GM19372 (cell line): ENCODE measurements at regions not wholly inside any gene's neighbourhood (a gene's known extent, or its start where the extent isn't known, plus 50 kb on each side); places are given as distances from the start of the nearest gene placed in this dataset.

Experiments
- ATAC-seq: cut with Tn5 transposase; IDR thresholded peaks from one replicate; pipeline ENCODE4 v1.9.1; 2021; ENCODE audit warnings: mild to moderate bottlenecking, low read depth, moderate library complexity; ENCODE audit not compliant: unreplicated experiment

DNA sequence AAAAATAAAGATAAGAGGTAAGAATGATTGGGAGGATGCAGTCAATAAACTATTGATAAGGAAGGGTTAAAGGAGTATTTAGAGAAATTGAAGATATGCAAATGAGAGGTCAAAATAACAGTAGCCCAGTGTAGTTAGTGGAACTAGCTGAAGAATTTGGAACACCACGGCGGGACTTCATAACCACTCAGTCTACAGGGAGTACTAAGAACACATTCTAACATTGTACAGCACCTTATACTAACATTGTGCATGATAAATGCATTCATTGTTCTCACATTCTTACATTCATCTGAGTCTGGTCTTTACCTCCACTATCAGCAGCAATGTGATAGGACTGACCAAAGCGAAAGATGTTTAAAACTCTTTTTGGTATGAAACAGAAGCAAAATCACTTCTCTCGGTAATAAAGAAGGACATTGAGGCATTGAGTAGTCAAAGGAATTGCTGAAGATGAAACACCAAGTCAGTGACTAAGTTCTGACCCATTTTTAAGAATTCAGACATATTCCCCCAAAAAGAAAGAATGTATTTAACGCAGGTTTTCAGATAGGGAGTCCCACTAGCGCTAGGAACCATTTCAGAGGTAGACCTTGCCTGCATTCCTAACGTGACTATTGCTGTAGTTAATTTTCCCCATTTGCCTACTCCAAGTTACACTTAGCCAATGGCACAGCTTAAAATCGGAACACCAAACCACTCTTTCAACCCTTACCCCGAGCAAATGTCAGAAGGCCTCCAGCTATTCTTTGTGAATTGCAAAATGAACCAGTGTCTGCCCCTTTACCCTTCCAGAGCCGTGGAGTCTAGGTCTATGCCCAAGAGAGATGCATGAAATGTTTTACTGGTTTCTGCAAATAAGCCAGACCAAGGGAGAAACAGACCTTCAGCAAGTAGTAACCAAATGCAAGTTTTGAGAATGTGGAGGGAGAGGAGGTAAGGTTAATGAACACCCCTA lies 108.8 kb upstream of the IRF2BP2 start:
- ATAC-seq = no peak

DNA sequence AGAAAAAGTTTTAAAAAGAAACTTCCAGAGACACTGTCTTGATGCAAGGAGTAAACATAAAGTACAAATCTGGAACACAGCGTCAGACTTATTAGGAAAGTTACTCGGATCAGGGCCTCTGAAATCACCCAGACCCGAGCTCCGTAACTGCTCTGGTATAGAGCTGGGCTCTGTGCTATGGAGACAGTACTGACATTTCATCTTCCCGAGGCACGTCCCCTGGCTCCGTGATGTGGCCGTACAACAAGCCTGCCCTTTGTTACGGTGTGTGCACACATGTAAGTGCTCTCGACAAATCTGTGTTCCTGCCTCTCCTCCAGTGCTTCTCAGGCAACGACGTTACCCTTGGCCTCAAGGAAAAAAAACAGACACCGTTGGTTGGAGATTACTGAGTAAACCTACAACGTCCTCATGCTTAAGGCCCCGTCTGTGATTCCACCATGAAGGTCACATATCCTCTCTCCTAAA lies 107.0 kb upstream of the IRF2BP2 start:
- ATAC-seq = no peak

DNA sequence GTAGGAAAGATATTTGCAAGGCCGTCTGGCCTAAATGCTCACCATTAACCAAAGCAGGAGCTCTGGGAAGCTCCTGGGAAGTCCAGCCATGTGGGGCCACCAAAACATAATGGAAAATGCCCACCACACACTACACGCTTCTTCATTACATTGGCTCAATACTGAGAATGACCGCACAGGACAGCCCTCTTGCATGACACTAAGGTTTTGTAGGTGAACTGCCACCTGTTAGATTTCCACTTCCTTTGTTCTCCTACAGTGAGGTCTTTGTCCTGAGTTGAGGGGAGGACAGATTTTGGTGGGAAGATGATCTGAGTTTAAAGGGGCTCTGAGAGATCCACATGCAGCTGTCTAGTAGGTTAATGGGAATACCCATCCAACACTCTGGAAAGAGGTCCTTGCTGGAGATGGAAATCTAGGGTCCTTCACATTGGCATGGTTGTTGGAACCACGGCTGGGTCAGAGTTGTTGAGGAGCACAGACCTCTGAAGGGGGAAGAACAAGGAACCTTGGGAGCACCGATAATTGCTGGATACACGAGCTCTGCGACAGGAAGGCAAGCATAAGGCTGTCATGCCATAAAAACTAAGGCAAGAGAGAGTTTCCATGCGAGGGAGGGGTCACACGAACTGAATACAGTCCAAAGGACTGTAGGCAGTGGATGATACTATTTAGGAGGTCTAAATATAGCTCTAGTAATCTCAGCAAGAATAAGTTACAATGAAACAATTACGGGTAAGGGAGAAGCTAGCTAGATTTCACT lies 105.5 kb upstream of the IRF2BP2 start:
- no peak for ATAC-seq

- no peak for ATAC-seq
Measured at GRCh38 chr1:234713859-234714258, 103.9 kb upstream of the IRF2BP2 start.

DNA sequence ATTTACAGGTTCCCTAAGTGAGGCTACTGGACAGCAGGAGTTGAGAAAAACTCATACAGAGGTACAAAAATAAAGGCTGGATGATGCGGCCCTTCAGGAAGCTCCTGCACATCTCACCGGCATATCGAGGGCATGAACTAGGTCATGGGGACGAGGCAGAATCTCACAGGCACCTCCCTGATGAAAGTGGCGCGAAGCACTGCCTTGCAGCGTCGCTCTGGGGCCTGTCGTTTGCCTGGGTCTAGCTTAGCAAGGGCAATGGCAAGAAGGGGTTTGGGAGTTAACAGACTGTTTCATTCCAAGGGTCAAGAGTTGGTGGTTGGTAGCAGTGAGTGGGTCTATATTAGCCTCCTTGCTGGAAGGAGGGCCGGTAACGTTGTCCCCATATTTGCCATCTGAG lies 103.5 kb upstream of the IRF2BP2 start:
- no peak for ATAC-seq

GRCh38 chr1:234712891-234713305 lies 102.9 kb upstream of the IRF2BP2 start:
- ATAC-seq = no peak

DNA sequence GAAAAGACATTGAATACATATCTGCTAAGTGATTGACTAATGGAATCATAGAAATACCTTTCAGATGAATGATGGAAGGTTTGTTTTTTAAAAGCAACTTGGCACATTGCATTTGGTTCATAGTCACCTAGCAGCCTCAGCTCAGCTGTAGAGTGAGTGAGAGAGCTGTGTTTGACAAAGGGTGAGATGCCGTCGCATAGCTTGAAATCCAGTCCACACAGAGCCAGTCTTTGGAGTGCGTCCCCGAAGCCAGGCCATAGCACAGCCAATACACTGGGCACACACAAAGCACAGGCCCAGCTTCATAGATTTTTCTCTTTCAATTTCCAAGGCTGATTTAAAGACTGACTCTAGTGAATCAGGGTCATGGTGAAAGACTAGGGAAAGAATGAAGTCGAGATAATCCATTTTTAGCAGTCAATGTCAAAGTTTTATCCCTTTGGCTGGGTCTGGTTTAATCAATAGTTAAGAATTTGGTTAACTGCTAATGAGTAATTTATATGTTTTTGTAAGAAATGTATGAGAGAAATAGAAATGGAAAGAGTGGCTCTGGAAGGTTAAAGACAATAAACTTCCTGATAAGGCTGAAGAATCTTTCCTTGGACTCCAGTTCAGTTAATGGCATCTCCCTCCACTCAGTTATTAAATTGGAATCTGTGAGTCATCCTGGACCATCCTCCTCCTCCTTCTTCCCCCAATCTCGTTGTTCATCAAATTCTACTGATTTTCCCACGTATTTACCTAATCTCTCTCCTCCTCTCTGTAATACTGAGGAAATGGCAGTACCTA lies 101.2 kb upstream of the IRF2BP2 start:
- no peak for ATAC-seq

DNA sequence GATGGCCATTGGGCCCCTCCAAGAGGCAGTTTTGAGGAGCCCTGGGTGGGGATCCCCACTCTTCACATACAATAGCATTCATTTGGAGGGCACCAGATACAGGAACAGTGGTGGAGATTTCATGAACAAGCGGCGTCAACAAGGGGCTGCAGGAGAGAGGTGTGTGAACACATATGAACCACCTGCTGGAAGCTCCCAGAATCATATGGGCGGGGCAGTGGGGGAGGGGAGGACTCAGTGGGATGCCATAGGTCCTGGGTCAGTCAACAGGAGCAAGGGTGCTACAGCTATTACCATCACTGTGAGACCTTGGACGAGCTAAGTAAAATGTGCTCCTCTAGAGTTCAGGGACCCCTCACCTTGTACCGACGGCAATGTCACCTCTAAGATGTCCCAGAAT lies 100.4 kb upstream of the IRF2BP2 start:
- ATAC-seq = no peak

DNA sequence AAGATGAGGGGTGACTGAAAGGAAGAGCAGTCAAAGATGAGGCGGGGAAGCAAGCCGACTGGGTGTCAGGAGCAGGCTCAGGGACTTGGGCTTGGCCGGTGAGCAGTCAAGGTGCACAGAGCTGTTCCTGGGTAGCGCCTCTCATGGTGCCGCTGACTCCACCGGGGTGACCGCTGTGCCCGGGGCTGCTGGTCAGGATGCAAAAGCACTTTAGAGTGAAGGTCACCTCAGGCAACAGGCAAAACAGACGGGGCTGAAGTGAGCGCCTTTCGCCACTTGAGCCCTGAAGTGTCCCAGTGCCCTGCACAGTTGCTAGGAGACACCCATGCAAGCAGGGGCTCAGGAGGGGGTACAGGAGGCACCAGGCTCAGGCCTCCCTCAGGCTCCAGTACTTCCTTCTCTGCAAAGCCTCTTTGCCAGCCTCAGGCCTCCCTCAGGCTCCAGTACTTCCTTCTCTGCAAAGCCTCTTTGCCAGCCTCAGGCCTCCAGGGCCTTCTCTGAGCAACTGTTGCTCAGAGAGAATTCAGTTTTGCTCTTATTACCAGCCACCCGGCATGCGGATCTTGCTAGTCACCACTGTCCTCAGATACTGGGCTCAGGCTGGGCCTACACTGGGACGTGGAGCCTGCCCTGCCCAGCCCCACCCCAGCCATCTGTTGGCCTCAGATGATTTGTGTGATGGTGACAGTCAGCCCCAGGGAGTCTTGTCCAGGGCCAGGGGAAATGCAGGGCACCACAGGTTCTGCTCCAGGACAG lies 99.7 kb upstream of the IRF2BP2 start:
- ATAC-seq = no peak

- ATAC-seq = no peak
Measured at GRCh38 chr1:234708700-234709395, 98.9 kb upstream of the IRF2BP2 start.

GRCh38 chr1:234707641-234708040 lies 97.7 kb upstream of the IRF2BP2 start:
- no peak for ATAC-seq

DNA sequence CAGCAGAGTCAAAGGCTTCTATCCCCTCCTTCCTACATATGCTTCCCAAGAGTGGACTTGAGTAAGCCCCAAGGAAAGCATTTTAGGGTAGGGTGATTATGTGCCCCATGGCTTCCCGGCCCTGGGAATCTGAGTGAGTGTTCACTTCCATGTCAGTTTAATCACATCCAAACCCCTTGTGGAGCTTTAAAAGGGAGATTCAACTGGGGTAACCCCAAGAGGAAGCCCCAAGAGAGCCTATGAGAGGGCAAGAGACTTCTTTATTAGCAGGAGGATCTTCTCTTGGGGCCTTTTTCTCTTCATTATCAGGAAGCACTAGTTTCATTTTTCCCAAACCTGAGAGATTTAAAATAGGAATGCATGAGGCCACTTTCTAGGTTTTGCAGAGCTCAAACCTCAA lies 97.0 kb upstream of the IRF2BP2 start:
- ATAC-seq = no peak

GRCh38 chr1:234706199-234706598 lies 96.2 kb upstream of the IRF2BP2 start:
- no peak for ATAC-seq

DNA sequence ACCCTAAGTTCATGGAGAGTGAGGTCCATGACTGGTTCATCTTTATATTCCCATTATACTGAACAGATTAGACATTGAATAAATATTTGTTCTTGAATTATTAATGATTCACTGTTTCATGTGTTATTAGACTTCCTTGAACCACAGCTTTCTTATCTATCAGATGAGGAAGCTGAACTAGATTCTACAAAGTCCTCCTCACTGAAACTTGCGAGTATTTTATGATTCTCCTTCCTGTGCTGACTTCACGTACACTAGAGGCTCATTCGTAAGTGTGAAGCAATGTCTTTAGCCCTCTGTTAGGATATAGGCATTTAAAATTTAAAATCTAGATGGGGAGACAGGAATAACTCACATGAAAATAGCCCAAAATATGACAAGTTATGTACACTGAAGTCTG lies 95.6 kb upstream of the IRF2BP2 start:
- ATAC-seq = no peak

GRCh38 chr1:234704106-234704887 lies 94.3 kb upstream of the IRF2BP2 start:
- ATAC-seq = no peak

GRCh38 chr1:234702342-234703000 lies 92.5 kb upstream of the IRF2BP2 start:
- no peak for ATAC-seq

DNA sequence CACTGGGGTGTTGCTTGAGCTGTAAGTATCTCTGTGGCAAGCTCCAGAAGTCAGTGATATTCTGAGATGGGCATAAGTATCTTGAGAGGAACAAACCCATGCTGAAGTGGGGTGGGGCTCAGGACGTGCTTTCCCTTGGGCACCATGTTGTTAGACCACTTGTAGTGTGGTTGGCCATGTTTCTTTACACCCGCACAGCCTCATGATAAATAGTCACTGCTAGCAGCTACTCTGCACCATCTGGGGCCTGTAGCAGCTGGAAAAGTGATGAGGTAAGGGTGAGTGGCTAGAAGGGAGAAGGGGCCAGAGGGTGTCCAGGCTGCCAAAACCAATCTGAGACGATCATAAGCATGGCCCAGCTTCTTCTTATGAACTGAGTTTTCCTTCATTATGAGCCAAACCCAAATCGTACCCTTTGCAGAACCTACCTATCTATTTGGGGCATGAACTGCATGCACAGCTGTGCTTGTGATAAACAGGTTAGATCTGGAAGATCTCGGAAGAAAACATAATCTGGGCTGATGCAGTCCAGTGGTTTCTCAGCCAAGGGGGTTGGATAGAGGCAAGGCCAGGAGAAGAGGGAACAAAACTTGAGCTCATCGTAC lies 91.9 kb upstream of the IRF2BP2 start:
- ATAC-seq = no peak
